ENCODE measurements at regions not wholly inside any gene's neighbourhood (a gene's known extent, or its start where the extent isn't known, plus 50 kb on each side); places are given as distances from the start of the nearest gene placed in this dataset.

GRCh38 chr15:39100106-39100660 is 480.7 kb upstream of the THBS1 start:
- DNase-seq (ENCODE audit: low spot score) (no peak), ATAC-seq (ENCODE audit: low FRiP score) (no peak)
- no peak for TF ChIP-seq CTCF (IDR thresholded peaks at IDR 0.05)

- TF ChIP-seq CTCF (IDR thresholded peaks at IDR 0.05): no peak
- DNase-seq (ENCODE audit: low spot score): no peak
- ATAC-seq (ENCODE audit: low FRiP score): no peak
Measured at GRCh38 chr15:39102431-39102830, 478.4 kb upstream of the THBS1 start.

- no peak for DNase-seq (ENCODE audit: low spot score)
- no peak for ATAC-seq (ENCODE audit: low FRiP score)
- no peak for TF ChIP-seq CTCF (IDR thresholded peaks at IDR 0.05)
Measured at GRCh38 chr15:39106950-39107349, 473.9 kb upstream of the THBS1 start.

- TF ChIP-seq CTCF (IDR thresholded peaks at IDR 0.05): no peak
- DNase-seq (ENCODE audit: low spot score) (no peak), ATAC-seq (ENCODE audit: low FRiP score) (no peak)
Measured at GRCh38 chr15:39108021-39108420, 472.9 kb upstream of the THBS1 start.

GRCh38 chr15:39110336-39110735 is 470.5 kb upstream of the THBS1 start:
- DNase-seq (ENCODE audit: low spot score) (no peak), ATAC-seq (ENCODE audit: low FRiP score) (no peak)
- no peak for TF ChIP-seq CTCF (IDR thresholded peaks at IDR 0.05)

- DNase-seq (ENCODE audit: low spot score) (no peak), ATAC-seq (ENCODE audit: low FRiP score) (no peak)
- no peak for TF ChIP-seq CTCF (IDR thresholded peaks at IDR 0.05)
Measured at GRCh38 chr15:39110746-39111145, 470.1 kb upstream of the THBS1 start.

GRCh38 chr15:39113741-39114140 is 467.1 kb upstream of the THBS1 start:
- ATAC-seq (ENCODE audit: low FRiP score) (no peak), DNase-seq (ENCODE audit: low spot score) (no peak)
- no peak for TF ChIP-seq CTCF (IDR thresholded peaks at IDR 0.05)
